SH-SY5Y (cell line): ENCODE measurements at regions not wholly inside any gene's neighbourhood (a gene's known extent, or its start where the extent isn't known, plus 50 kb on each side); places are given as distances from the start of the nearest gene placed in this dataset.

Experiments used
- GATA2 ChIP-seq: IDR thresholded peaks from 2 replicates; pipeline ENCODE4 v1.6.1; 2011; ENCODE audit warnings: mild to moderate bottlenecking, low read depth, low read length
- GATA3 ChIP-seq: IDR thresholded peaks from 2 replicates; pipeline ENCODE4 v1.6.1; 2011; ENCODE audit warnings: low read depth, mild to moderate bottlenecking, low read length, moderate library complexity

- no peak for TF ChIP-seq GATA2
- no peak for TF ChIP-seq GATA3
These were observed 1065.2 kb upstream of the CNTN5 start for GRCh38 chr11:97955595-97955994.
